Endothelial cell of umbilical vein (primary cell): ENCODE measurements at regions not wholly inside any gene's neighbourhood (a gene's known extent, or its start where the extent isn't known, plus 50 kb on each side); places are given as distances from the start of the nearest gene placed in this dataset.

ENCODE experiments used
- BruUV-seq: library from RNA; stranded (reverse); fragments of 400-500 nt; replicated peaks from 2 replicates; lab custom pipeline; 2021; lab: Mats Ljungman, UMichigan
- CTCF ChIA-PET: fragments of 300-600, 350-600 bp; sonication (Branson Sonifier 250); formaldehyde crosslinking; loops from one replicate; lab custom pipeline; 2021; ENCODE audit warnings: antibody characterized with exemption, inconsistent platforms; lab: Charles Lee
- POLR2A ChIA-PET: fragments of 300-600, 350-600 bp; sonication (Branson Sonifier 250); formaldehyde crosslinking; loops from one replicate; lab custom pipeline; 2021; ENCODE audit warnings: antibody characterized with exemption, inconsistent platforms; lab: Charles Lee
- DNase-seq: peaks from one replicate; pipeline ENCODE4 v3.0.0-alpha.2; 2011; ENCODE audit warnings: low read depth, low spot score
- FAIRE-seq: peaks from 2 replicates; lab custom pipeline; 2011; peaks lifted over from hg19 to GRCh38; lab: Jason Lieb, UNC
- H2AFZ ChIP-seq: 2 replicates; pipeline ENCODE4 v1.6.0; 2012; ENCODE audit warnings: low read depth, low read length, control low read depth, inconsistent platforms
- H3K27ac ChIP-seq: 2 replicates; pipeline ENCODE4 v1.5.1; 2011; ENCODE audit warnings: low read depth, mild to moderate bottlenecking, control low read depth, low read length, moderate library complexity; ENCODE audit not compliant: insufficient read depth
- H3K27me3 ChIP-seq, 2 experiments: 2 replicates each; pipeline versions ENCODE4 v1.6.0 to v1.6.1; 2011; ENCODE audit warnings: low read length in 2 of 2, mixed read lengths in 1 of 2; ENCODE audit not compliant: control insufficient read depth in 2 of 2, insufficient read depth in 2 of 2
- H3K36me3 ChIP-seq, 2 experiments: 2 replicates in 1 of 2; 3 replicates in 1 of 2; pipeline ENCODE4 v1.5.1; 2011; ENCODE audit warnings: low read length in 2 of 2, mild to moderate bottlenecking in 1 of 2, moderate library complexity in 1 of 2; ENCODE audit not compliant: control insufficient read depth in 2 of 2, insufficient read depth in 2 of 2; ENCODE audit errors: extremely low read depth in 1 of 2
- H3K4me1 ChIP-seq: 3 replicates; pipeline ENCODE4 v1.5.1; 2011; ENCODE audit warnings: mild to moderate bottlenecking, low read length; ENCODE audit not compliant: control insufficient read depth, insufficient read depth; ENCODE audit errors: extremely low read depth
- H3K4me2 ChIP-seq: 2 replicates; pipeline ENCODE4 v1.6.1; 2011; ENCODE audit warnings: low read length, control low read depth, mixed read lengths; ENCODE audit not compliant: insufficient read depth
- H3K4me3 ChIP-seq, 3 experiments: fragments of 200-600 bp in 1 of 3; sonication (generic), shearing (Covaris generic) in 1 of 3; replicated peaks in 1 of 3; 2 replicates each; pipeline ENCODE4 v1.5.1; 2011 to 2016; ENCODE audit warnings: control low read depth in 3 of 3, low read length in 3 of 3, mild to moderate bottlenecking in 2 of 3, inconsistent platforms in 1 of 3, low read depth in 1 of 3, moderate library complexity in 1 of 3; ENCODE audit not compliant: insufficient read depth in 1 of 3
- H3K79me2 ChIP-seq: 2 replicates; pipeline ENCODE4 v1.6.0; 2012; ENCODE audit warnings: low read length, inconsistent platforms; ENCODE audit not compliant: control insufficient read depth, insufficient read depth
- H3K9ac ChIP-seq: replicated peaks from 2 replicates; pipeline ENCODE3; 2011; ENCODE audit warnings: low read length, control low read depth; ENCODE audit not compliant: insufficient read depth; ENCODE audit errors: extremely low read depth
- H3K9me1 ChIP-seq: replicated peaks from 3 replicates; pipeline ENCODE4 v1.6.0; 2011; ENCODE audit warnings: mild to moderate bottlenecking, low read length; ENCODE audit not compliant: control insufficient read depth, insufficient read depth; ENCODE audit errors: extremely low read depth
- H3K9me3 ChIP-seq: replicated peaks from 2 replicates; pipeline ENCODE4 v1.5.1; 2012; ENCODE audit warnings: low read length, inconsistent platforms; ENCODE audit not compliant: control insufficient read depth, insufficient read depth
- H4K20me1 ChIP-seq: replicated peaks from 2 replicates; pipeline ENCODE3; 2011; ENCODE audit warnings: mild to moderate bottlenecking, low read length; ENCODE audit not compliant: control insufficient read depth, insufficient read depth; ENCODE audit errors: extremely low read depth
- CTCF ChIP-seq, 2 donors: IDR thresholded peaks; 1 replicate in 1 of 2; 2 replicates in 1 of 2; pipeline ENCODE4 v1.5.1; 2011; ENCODE audit warnings: low read length in 2 of 2, mild to moderate bottlenecking in 2 of 2, moderate library complexity in 2 of 2, control low read depth in 1 of 2, inconsistent platforms in 1 of 2, low read depth in 1 of 2; ENCODE audit not compliant: insufficient read depth in 1 of 2; ENCODE audit errors: extremely low read depth in 1 of 2
- EZH2 ChIP-seq: IDR thresholded peaks from 2 replicates; pipeline ENCODE4 v1.6.1; 2012; ENCODE audit warnings: borderline replicate concordance, low read depth, mild to moderate bottlenecking, moderate library complexity, low read length, inconsistent platforms; ENCODE audit not compliant: severe bottlenecking
- FOS ChIP-seq: IDR thresholded peaks from 2 replicates; pipeline ENCODE4 v1.6.1; 2011; ENCODE audit warnings: mild to moderate bottlenecking, low read length, moderate library complexity, borderline replicate concordance; ENCODE audit not compliant: insufficient read depth
- GATA2 ChIP-seq: IDR thresholded peaks from 2 replicates; pipeline ENCODE4 v1.7.0; 2011; ENCODE audit warnings: low read depth, mild to moderate bottlenecking, moderate library complexity, mixed read lengths, low read length; ENCODE audit not compliant: insufficient read length, insufficient read depth
- JUN ChIP-seq: IDR thresholded peaks from 2 replicates; pipeline ENCODE4 v1.6.1; 2011; ENCODE audit warnings: borderline replicate concordance, low read depth; ENCODE audit not compliant: insufficient read length, insufficient read depth
- MYC ChIP-seq: IDR thresholded peaks from one replicate; pipeline ENCODE4 v1.6.1; 2011; ENCODE audit warnings: mild to moderate bottlenecking, low read depth, low read length
- POLR2A ChIP-seq: IDR thresholded peaks from 2 replicates; pipeline ENCODE4 v1.6.1; 2012; ENCODE audit warnings: low read depth, mild to moderate bottlenecking, control low read depth, low read length
- POLR2AphosphoS5 ChIP-seq: IDR thresholded peaks from 2 replicates; pipeline ENCODE4 v1.6.1; 2012; ENCODE audit warnings: low read depth, mild to moderate bottlenecking, control low read depth, low read length, moderate library complexity; ENCODE audit not compliant: insufficient read depth
- dilution Hi-C: fragments of 300-500 bp; cut with MboI; formaldehyde crosslinking; loops from one replicate; pipeline ENCODE4 v1.15.0; 2019; ENCODE audit warnings: low sequenced_read_pairs; ENCODE audit not compliant: extremely low pct_ligation_motif_present
- intact Hi-C: fragments of 100-400 bp; cut with micrococcal nuclease; formaldehyde crosslinking; loops from one replicate; pipeline ENCODE4 v1.10.0; 2022
- TF ChIP-seq, protein P1 (sequence below): IDR thresholded peaks from 2 replicates; pipeline ENCODE4 v1.6.1; 2011; ENCODE audit not compliant: insufficient read depth, insufficient read length

- Histone ChIP-seq H3K9me3 (peaks cover 2% of the 10 kb centered on the region), H3K4me1 (no peaks in the 10 kb centered on the region), H3K9me1 (no peaks in the 10 kb centered on the region), H4K20me1 (no peaks in the 10 kb centered on the region), H3K9ac (no peak overlapping the region), H3K4me2 (no peak overlapping the region), H3K4me3 (no peak overlapping the region), H3K27ac (no peak overlapping the region), H3K36me3 (no peaks in the 10 kb centered on the region), H3K79me2 (no peaks in the 10 kb centered on the region), H2AFZ (no peak overlapping the region), H3K27me3 (no peaks in the 10 kb centered on the region)
- POLR2A ChIA-PET, result no interaction called here
- dilution Hi-C loops (no loop called here), intact Hi-C loops (no loop called here)
- FAIRE-seq, result no peak
- CTCF ChIA-PET, result no interaction called here
- TF ChIP-seq MYC, result no peak
- no peak for TF ChIP-seq POLR2AphosphoS5
- TF ChIP-seq POLR2A, result no peak
- TF ChIP-seq FOS, result no peak
- TF ChIP-seq, protein P1, sequence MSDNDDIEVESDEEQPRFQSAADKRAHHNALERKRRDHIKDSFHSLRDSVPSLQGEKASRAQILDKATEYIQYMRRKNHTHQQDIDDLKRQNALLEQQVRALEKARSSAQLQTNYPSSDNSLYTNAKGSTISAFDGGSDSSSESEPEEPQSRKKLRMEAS, result no peak
- TF ChIP-seq CTCF (IDR thresholded peaks at IDR 0.05; ENCODE audit: extremely low read depth in 1 of 2, insufficient read depth in 1 of 2, low read depth in 1 of 2, low read length in 2 of 2), result no peak
- TF ChIP-seq EZH2, result no peak
- no peak for TF ChIP-seq JUN
- TF ChIP-seq GATA2, result no peak
- no TSS peak for BruUV-seq
- no peak for DNase-seq
Measured at GRCh38 chr3:154510780-154511179, 80.8 kb upstream of the GPR149 start.
